ENCODE measurements at regions not wholly inside any gene's neighbourhood (a gene's known extent, or its start where the extent isn't known, plus 50 kb on each side); places are given as distances from the start of the nearest gene placed in this dataset.
A peak's percentile ranks its signal among the peaks of the same experiment; 100 is the strongest.

GRCh38 chr6:101113468-101114260, 232.5 kb upstream of the ASCC3 start:
- Histone ChIP-seq H3K36me3 (ENCODE audit: control insufficient read depth, insufficient read depth, low read length) (no peaks in the 10 kb centered on the region), H3K27me3 (ENCODE audit: control insufficient read depth, insufficient read depth, low read length) (no peaks in the 10 kb centered on the region), H3K4me3 (ENCODE audit: low read depth, low read length) (no peak overlapping the region)
- DNase-seq (ENCODE audit: low read depth) (peak; percentile 17), FAIRE-seq (no peak)
- TF ChIP-seq CTCF (IDR thresholded peaks at IDR 0.05; ENCODE audit: insufficient read depth, low read length, severe bottlenecking) = no peak

GRCh38 chr6:101114703-101115102, 233.6 kb upstream of the ASCC3 start:
- DNase-seq (ENCODE audit: low read depth) (peak; percentile 49), FAIRE-seq (no peak)
- no peaks in the 10 kb centered on the region for H3K36me3 ChIP-seq (ENCODE audit: control insufficient read depth, insufficient read depth, low read length)
- no peaks in the 10 kb centered on the region for H3K27me3 ChIP-seq (ENCODE audit: control insufficient read depth, insufficient read depth, low read length)
- no peak overlapping the region for H3K4me3 ChIP-seq (ENCODE audit: low read depth, low read length)
- peak; percentile 64 for TF ChIP-seq CTCF (IDR thresholded peaks at IDR 0.05; ENCODE audit: insufficient read depth, low read length, severe bottlenecking)

GRCh38 chr6:101116337-101116736, 235.2 kb upstream of the ASCC3 start:
- FAIRE-seq (no peak), DNase-seq (ENCODE audit: low read depth) (no peak)
- Histone ChIP-seq H3K27me3 (ENCODE audit: control insufficient read depth, insufficient read depth, low read length) (no peaks in the 10 kb centered on the region), H3K4me3 (ENCODE audit: low read depth, low read length) (no peak overlapping the region), H3K36me3 (ENCODE audit: control insufficient read depth, insufficient read depth, low read length) (no peaks in the 10 kb centered on the region)
- no peak for TF ChIP-seq CTCF (IDR thresholded peaks at IDR 0.05; ENCODE audit: insufficient read depth, low read length, severe bottlenecking)

GRCh38 chr6:101117393-101118135, 236.4 kb upstream of the ASCC3 start:
- FAIRE-seq (no peak), DNase-seq (ENCODE audit: low read depth) (no peak)
- TF ChIP-seq CTCF (IDR thresholded peaks at IDR 0.05; ENCODE audit: insufficient read depth, low read length, severe bottlenecking) = no peak
- Histone ChIP-seq H3K27me3 (ENCODE audit: control insufficient read depth, insufficient read depth, low read length) (no peaks in the 10 kb centered on the region), H3K4me3 (ENCODE audit: low read depth, low read length) (no peak overlapping the region), H3K36me3 (ENCODE audit: control insufficient read depth, insufficient read depth, low read length) (no peaks in the 10 kb centered on the region)

- Histone ChIP-seq H3K27me3 (ENCODE audit: control insufficient read depth, insufficient read depth, low read length) (no peaks in the 10 kb centered on the region), H3K36me3 (ENCODE audit: control insufficient read depth, insufficient read depth, low read length) (no peaks in the 10 kb centered on the region), H3K4me3 (ENCODE audit: low read depth, low read length) (no peak overlapping the region)
- DNase-seq (ENCODE audit: low read depth) = no peak
- TF ChIP-seq CTCF (IDR thresholded peaks at IDR 0.05; ENCODE audit: insufficient read depth, low read length, severe bottlenecking) = no peak
- no peak for FAIRE-seq
These were observed 236.9 kb upstream of the ASCC3 start for GRCh38 chr6:101118136-101118396.
